Panc1 (cell line): ENCODE measurements at regions not wholly inside any gene's neighbourhood (a gene's known extent, or its start where the extent isn't known, plus 50 kb on each side); places are given as distances from the start of the nearest gene placed in this dataset.

Source experiments
- ATAC-seq: fragments of 200-7000 bp; cut with Tn5 transposase; 2 replicates; pipeline ENCODE4 v1.9.1; 2020; ENCODE audit warnings: mild to moderate bottlenecking, moderate library complexity
- BruUV-seq: library from RNA; stranded (reverse); fragments of 400-500 nt; replicated peaks from 2 replicates; lab custom pipeline; 2021; lab: Mats Ljungman, UMichigan
- CTCF ChIA-PET: fragments of 300-600 bp; sonication (Branson Sonifier 250); formaldehyde crosslinking; loops from one replicate; lab custom pipeline; 2022; ENCODE audit warnings: antibody characterized with exemption; lab: Charles Lee
- POLR2A ChIA-PET: fragments of 300-600 bp; sonication (Branson Sonifier 250); formaldehyde crosslinking; loops from one replicate; lab custom pipeline; 2022; ENCODE audit warnings: antibody characterized with exemption; lab: Charles Lee
- DNase-seq: peaks from one replicate; pipeline ENCODE4 v3.0.0-alpha.2; 2010; ENCODE audit warnings: low read depth, low spot score
- H3K27ac ChIP-seq: 2 replicates; pipeline ENCODE4 v1.5.1; 2011; ENCODE audit warnings: mild to moderate bottlenecking, low read length, inconsistent platforms
- H3K27me3 ChIP-seq: fragments of 200-500 bp; sonication (Bioruptor generic); 2 replicates; pipeline ENCODE4 v1.6.0; 2014; ENCODE audit warnings: low read length, inconsistent platforms; ENCODE audit not compliant: control insufficient read depth, insufficient read depth
- H3K36me3 ChIP-seq: fragments of 200-500 bp; sonication (Bioruptor generic); 2 replicates; pipeline ENCODE4 v1.5.1; 2014; ENCODE audit warnings: inconsistent platforms, mild to moderate bottlenecking, low read length, moderate library complexity; ENCODE audit not compliant: control insufficient read depth, insufficient read depth
- H3K4me1 ChIP-seq: 2 replicates; pipeline ENCODE4 v1.5.1; 2011; ENCODE audit warnings: inconsistent platforms, mild to moderate bottlenecking, low read length, moderate library complexity; ENCODE audit not compliant: control insufficient read depth, insufficient read depth
- H3K4me3 ChIP-seq, 2 experiments: 2 replicates each; pipeline ENCODE4 v1.5.1; 2011 to 2012; ENCODE audit warnings: low read depth in 2 of 2, low read length in 2 of 2, mild to moderate bottlenecking in 2 of 2, inconsistent platforms in 1 of 2, moderate library complexity in 1 of 2
- H3K9me3 ChIP-seq: fragments of 200-500 bp; sonication (Bioruptor generic); 2 replicates; pipeline ENCODE4 v1.5.1; 2014; ENCODE audit warnings: low read depth, mild to moderate bottlenecking, inconsistent platforms, low read length, moderate library complexity; ENCODE audit not compliant: control insufficient read depth, insufficient read depth
- CTCF ChIP-seq: fragments of 450-650 bp; IDR thresholded peaks from 2 replicates; pipeline ENCODE4 v1.5.1; 2017; ENCODE audit warnings: mild to moderate bottlenecking
- POLR2AphosphoS5 ChIP-seq: IDR thresholded peaks from 2 replicates; pipeline ENCODE4 v1.6.1; 2012; ENCODE audit warnings: mild to moderate bottlenecking, low read depth, low read length, moderate library complexity
- SIN3A ChIP-seq: IDR thresholded peaks from 2 replicates; pipeline ENCODE4 v1.6.1; 2012; ENCODE audit warnings: low read depth, mild to moderate bottlenecking, low read length, moderate library complexity, borderline replicate concordance; ENCODE audit not compliant: insufficient read depth
- TCF7L2 ChIP-seq: IDR thresholded peaks from 2 replicates; pipeline ENCODE4 v1.6.1; 2011; ENCODE audit warnings: mild to moderate bottlenecking, low read depth, low read length, inconsistent platforms
- in situ Hi-C: cut with HindIII; loops from 2 replicates; pipeline ENCODE4 v1.10.0; 2016; ENCODE audit warnings: low sequenced_read_pairs, low pct_unique_long_range_greater_than_20kb
- intact Hi-C: fragments of 100-400 bp; cut with micrococcal nuclease; formaldehyde crosslinking; loops from one replicate; pipeline ENCODE4 v1.10.0; 2022; ENCODE audit not compliant: unreplicated experiment
- TF ChIP-seq, protein P1 (sequence below), 2 experiments: IDR thresholded peaks; 2 replicates each; pipeline ENCODE4 v1.6.1; 2011 to 2012; ENCODE audit warnings: low read depth in 2 of 2, control low read depth in 1 of 2, low read length in 1 of 2, mild to moderate bottlenecking in 1 of 2, moderate library complexity in 1 of 2; ENCODE audit not compliant: insufficient read depth in 1 of 2

GRCh38 chr5:8954801-8955200 lies 591.1 kb downstream of the SEMA5A start:
- H3K4me1 ChIP-seq: no peaks in the 10 kb centered on the region
- ATAC-seq: no peak
- TF ChIP-seq POLR2AphosphoS5 (no peak), CTCF (no peak), TCF7L2 (no peak), SIN3A (no peak)
- TF ChIP-seq, protein P1, sequence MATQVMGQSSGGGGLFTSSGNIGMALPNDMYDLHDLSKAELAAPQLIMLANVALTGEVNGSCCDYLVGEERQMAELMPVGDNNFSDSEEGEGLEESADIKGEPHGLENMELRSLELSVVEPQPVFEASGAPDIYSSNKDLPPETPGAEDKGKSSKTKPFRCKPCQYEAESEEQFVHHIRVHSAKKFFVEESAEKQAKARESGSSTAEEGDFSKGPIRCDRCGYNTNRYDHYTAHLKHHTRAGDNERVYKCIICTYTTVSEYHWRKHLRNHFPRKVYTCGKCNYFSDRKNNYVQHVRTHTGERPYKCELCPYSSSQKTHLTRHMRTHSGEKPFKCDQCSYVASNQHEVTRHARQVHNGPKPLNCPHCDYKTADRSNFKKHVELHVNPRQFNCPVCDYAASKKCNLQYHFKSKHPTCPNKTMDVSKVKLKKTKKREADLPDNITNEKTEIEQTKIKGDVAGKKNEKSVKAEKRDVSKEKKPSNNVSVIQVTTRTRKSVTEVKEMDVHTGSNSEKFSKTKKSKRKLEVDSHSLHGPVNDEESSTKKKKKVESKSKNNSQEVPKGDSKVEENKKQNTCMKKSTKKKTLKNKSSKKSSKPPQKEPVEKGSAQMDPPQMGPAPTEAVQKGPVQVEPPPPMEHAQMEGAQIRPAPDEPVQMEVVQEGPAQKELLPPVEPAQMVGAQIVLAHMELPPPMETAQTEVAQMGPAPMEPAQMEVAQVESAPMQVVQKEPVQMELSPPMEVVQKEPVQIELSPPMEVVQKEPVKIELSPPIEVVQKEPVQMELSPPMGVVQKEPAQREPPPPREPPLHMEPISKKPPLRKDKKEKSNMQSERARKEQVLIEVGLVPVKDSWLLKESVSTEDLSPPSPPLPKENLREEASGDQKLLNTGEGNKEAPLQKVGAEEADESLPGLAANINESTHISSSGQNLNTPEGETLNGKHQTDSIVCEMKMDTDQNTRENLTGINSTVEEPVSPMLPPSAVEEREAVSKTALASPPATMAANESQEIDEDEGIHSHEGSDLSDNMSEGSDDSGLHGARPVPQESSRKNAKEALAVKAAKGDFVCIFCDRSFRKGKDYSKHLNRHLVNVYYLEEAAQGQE (IDR thresholded peaks at IDR 0.05; ENCODE audit: insufficient read depth in 1 of 2, low read depth in 2 of 2, low read length in 1 of 2): no peak
- no peak for DNase-seq
- no peaks in the 10 kb centered on the region for H3K36me3 ChIP-seq
- ChIA-PET CTCF (no interaction called here), POLR2A (no interaction called here)
- no peak overlapping the region for H3K4me3 ChIP-seq
- intact Hi-C loops (no loop called here), in situ Hi-C loops (no loop called here)
- no peaks in the 10 kb centered on the region for H3K27me3 ChIP-seq
- no peaks in the 10 kb centered on the region for H3K9me3 ChIP-seq
- BruUV-seq: no TSS peak
- no peak overlapping the region for H3K27ac ChIP-seq

DNA sequence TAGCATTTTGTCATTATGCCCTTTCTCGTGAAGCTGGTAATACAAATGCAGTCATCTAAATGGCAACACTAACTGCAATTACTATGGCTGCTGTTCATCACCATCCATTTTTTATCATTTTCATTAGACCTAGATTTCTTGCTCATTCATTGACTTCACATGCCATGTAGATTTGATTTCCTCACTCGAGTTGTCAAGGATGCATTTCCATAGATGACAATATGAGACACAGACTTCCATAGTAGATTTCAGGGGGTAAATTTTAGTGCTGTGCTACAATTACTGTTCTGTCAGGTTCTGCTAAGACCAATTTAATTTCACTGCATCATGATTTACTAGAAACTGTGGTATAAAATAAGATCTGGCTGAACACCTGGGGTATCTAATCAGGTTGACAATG lies 589.2 kb downstream of the SEMA5A start:
- no peak for ATAC-seq
- no peak overlapping the region for H3K27ac ChIP-seq
- no TSS peak for BruUV-seq
- in situ Hi-C loops: no loop called here
- no peaks in the 10 kb centered on the region for H3K27me3 ChIP-seq
- POLR2A ChIA-PET: no interaction called here
- no peaks in the 10 kb centered on the region for H3K4me1 ChIP-seq
- no peak for TF ChIP-seq CTCF
- TF ChIP-seq SIN3A: no peak
- no peak for TF ChIP-seq TCF7L2
- no peak for TF ChIP-seq POLR2AphosphoS5
- TF ChIP-seq, protein P1 (IDR thresholded peaks at IDR 0.05; ENCODE audit: insufficient read depth in 1 of 2, low read depth in 2 of 2, low read length in 1 of 2): no peak
- DNase-seq: no peak
- no peaks in the 10 kb centered on the region for H3K9me3 ChIP-seq
- intact Hi-C loops: no loop called here
- CTCF ChIA-PET: no interaction called here
- H3K4me3 ChIP-seq: no peak overlapping the region
- H3K36me3 ChIP-seq: no peaks in the 10 kb centered on the region
